H1 (cell line): ENCODE measurements at regions not wholly inside any gene's neighbourhood (a gene's known extent, or its start where the extent isn't known, plus 50 kb on each side); places are given as distances from the start of the nearest gene placed in this dataset.

Experiments used
- CTCF ChIA-PET: fragments of 300-600 bp; sonication (Branson Sonifier 250); formaldehyde crosslinking; loops from one replicate; lab custom pipeline; 2021; ENCODE audit not compliant: partially characterized antibody; lab: Charles Lee
- POLR2A ChIA-PET: fragments of 300-600 bp; sonication (Branson Sonifier 250); formaldehyde crosslinking; loops from one replicate; lab custom pipeline; 2021; ENCODE audit warnings: inconsistent platforms; ENCODE audit not compliant: partially characterized antibody; lab: Charles Lee
- DNase-seq, 2 experiments: peaks; one replicate each; pipeline versions ENCODE4 v3.0.0 to v3.0.0-alpha.2; 2010 to 2022; ENCODE audit warnings: low spot score in 2 of 2, low read depth in 1 of 2, mixed read lengths in 1 of 2
- FAIRE-seq: peaks from 2 replicates; lab custom pipeline; 2011; peaks lifted over from hg19 to GRCh38; lab: Jason Lieb, UNC
- H2AFZ ChIP-seq: 2 replicates; pipeline ENCODE4 v1.8.1; 2012; ENCODE audit warnings: low read length, inconsistent platforms
- H2AK5ac ChIP-seq: 2 replicates; pipeline ENCODE4 v1.6.1; 2013; ENCODE audit warnings: low read depth, low read length
- H2BK120ac ChIP-seq: replicated peaks from 2 replicates; pipeline ENCODE3; 2013; ENCODE audit warnings: low read depth, low read length, inconsistent platforms
- H2BK12ac ChIP-seq: 2 replicates; pipeline ENCODE4 v1.6.1; 2013; ENCODE audit warnings: low read depth, low read length
- H2BK15ac ChIP-seq: 2 replicates; pipeline ENCODE4 v1.6.1; 2013; ENCODE audit warnings: low read length
- H2BK20ac ChIP-seq: 2 replicates; pipeline ENCODE4 v1.6.1; 2013; ENCODE audit warnings: low read length
- H2BK5ac ChIP-seq: 2 replicates; pipeline ENCODE4 v1.6.1; 2013; ENCODE audit warnings: low read depth, low read length
- H3K14ac ChIP-seq: 2 replicates; pipeline ENCODE4 v1.6.1; 2013; ENCODE audit warnings: inconsistent platforms; ENCODE audit not compliant: insufficient read length
- H3K18ac ChIP-seq: 2 replicates; pipeline ENCODE4 v1.6.1; 2013; ENCODE audit warnings: low read length; ENCODE audit errors: extremely low read depth
- H3K23ac ChIP-seq: 2 replicates; pipeline ENCODE4 v1.6.1; 2013; ENCODE audit warnings: inconsistent platforms; ENCODE audit not compliant: insufficient read length
- H3K23me2 ChIP-seq: 2 replicates; pipeline ENCODE4 v1.6.1; 2013; ENCODE audit warnings: low read depth, low read length
- H3K27ac ChIP-seq: 2 replicates; pipeline ENCODE4 v1.6.1; 2011; ENCODE audit warnings: low read depth, low read length, inconsistent platforms
- H3K27me3 ChIP-seq, 4 experiments: replicated peaks in 1 of 4; 1 replicate in 1 of 4; 2 replicates in 3 of 4; pipeline versions ENCODE4 v1.6.1 to v1.8.1; 2011 to 2013; ENCODE audit warnings: low read length in 3 of 4, mild to moderate bottlenecking in 3 of 4, inconsistent platforms in 2 of 4, mixed read lengths in 2 of 4, moderate library complexity in 1 of 4; ENCODE audit not compliant: control insufficient read depth in 3 of 4, insufficient read depth in 3 of 4; ENCODE audit errors: extremely low read depth in 1 of 4
- H3K36me3 ChIP-seq, 4 experiments: 2 replicates each; pipeline versions ENCODE4 v1.6.1 to v1.8.1; 2011 to 2013; ENCODE audit warnings: mild to moderate bottlenecking in 4 of 4, low read length in 3 of 4, moderate library complexity in 2 of 4, control low read depth in 1 of 4, inconsistent platforms in 1 of 4; ENCODE audit not compliant: insufficient read depth in 4 of 4, control insufficient read depth in 2 of 4
- H3K4ac ChIP-seq: replicated peaks from 2 replicates; pipeline ENCODE3; 2013; ENCODE audit warnings: low read length, low read depth, mixed read lengths, inconsistent platforms; ENCODE audit not compliant: insufficient read length
- H3K4me1 ChIP-seq, 4 experiments: replicated peaks in 1 of 4; 1 replicate in 1 of 4; 2 replicates in 3 of 4; pipeline versions ENCODE4 v1.6.1 to v1.8.1; 2011 to 2013; ENCODE audit warnings: low read length in 3 of 4, inconsistent platforms in 2 of 4, mixed read lengths in 1 of 4; ENCODE audit not compliant: insufficient read depth in 4 of 4, control insufficient read depth in 3 of 4
- H3K4me2 ChIP-seq, 2 experiments: 2 replicates each; pipeline versions ENCODE4 v1.6.1 to v1.8.1; 2011 to 2013; ENCODE audit warnings: low read depth in 2 of 2, low read length in 2 of 2, control low read depth in 1 of 2, inconsistent platforms in 1 of 2, mild to moderate bottlenecking in 1 of 2; ENCODE audit not compliant: insufficient read depth in 1 of 2
- H3K4me3 ChIP-seq, 4 experiments: fragments of 200-600, 300-600 bp in 1 of 4; sonication (generic), shearing (Covaris generic), sonication (Bioruptor Twin) in 1 of 4; 2 replicates each; pipeline versions ENCODE4 v1.5.1 to v1.8.1; 2011 to 2016; ENCODE audit warnings: low read length in 4 of 4, low read depth in 3 of 4, control low read depth in 2 of 4, inconsistent platforms in 2 of 4, mild to moderate bottlenecking in 2 of 4, mixed read lengths in 1 of 4, moderate library complexity in 1 of 4; ENCODE audit not compliant: insufficient read depth in 2 of 4; ENCODE audit errors: extremely low read depth in 1 of 4
- H3K56ac ChIP-seq: replicated peaks from 2 replicates; pipeline ENCODE3; 2013; ENCODE audit warnings: low read depth, mild to moderate bottlenecking, mixed read lengths, low read length, inconsistent platforms; ENCODE audit not compliant: insufficient read length
- H3K79me1 ChIP-seq: 2 replicates; pipeline ENCODE4 v1.6.1; 2013; ENCODE audit warnings: low read depth, low read length, control low read depth
- H3K79me2 ChIP-seq, 2 experiments: 2 replicates each; pipeline versions ENCODE4 v1.6.1 to v1.8.1; 2012 to 2013; ENCODE audit warnings: low read length in 2 of 2, mild to moderate bottlenecking in 2 of 2, inconsistent platforms in 1 of 2; ENCODE audit not compliant: insufficient read depth in 2 of 2, control insufficient read depth in 1 of 2
- H3K9ac ChIP-seq, 4 experiments: replicated peaks in 1 of 4; 1 replicate in 1 of 4; 2 replicates in 3 of 4; pipeline versions ENCODE4 v1.6.1 to v1.8.1; 2011 to 2013; ENCODE audit warnings: low read depth in 3 of 4, low read length in 3 of 4, control low read depth in 2 of 4, mild to moderate bottlenecking in 2 of 4, moderate library complexity in 2 of 4, inconsistent platforms in 1 of 4; ENCODE audit errors: extremely low read depth in 1 of 4
- H3K9me3 ChIP-seq, 2 experiments: 2 replicates each; pipeline versions ENCODE4 v1.6.1 to v1.8.1; 2012 to 2013; ENCODE audit warnings: mild to moderate bottlenecking in 2 of 2, moderate library complexity in 2 of 2, control low read depth in 1 of 2, inconsistent platforms in 1 of 2, low read depth in 1 of 2, low read length in 1 of 2, mixed read lengths in 1 of 2; ENCODE audit not compliant: insufficient read depth in 2 of 2
- H4K20me1 ChIP-seq, 2 experiments: replicated peaks in 1 of 2; 2 replicates each; pipeline versions ENCODE3 to v1.8.1; 2011 to 2013; ENCODE audit warnings: inconsistent platforms in 2 of 2, low read length in 2 of 2, mild to moderate bottlenecking in 1 of 2; ENCODE audit not compliant: insufficient read depth in 2 of 2, control insufficient read depth in 1 of 2
- H4K5ac ChIP-seq: 2 replicates; pipeline ENCODE4 v1.6.1; 2013; ENCODE audit warnings: low read length, low read depth, mixed read lengths, inconsistent platforms; ENCODE audit not compliant: insufficient read length
- H4K8ac ChIP-seq: 2 replicates; pipeline ENCODE4 v1.8.0; 2013; ENCODE audit warnings: mild to moderate bottlenecking, moderate library complexity, low read length, inconsistent platforms; ENCODE audit not compliant: insufficient read depth; ENCODE audit errors: extremely low read depth
- H4K91ac ChIP-seq: replicated peaks from 2 replicates; pipeline ENCODE3; 2013; ENCODE audit warnings: low read length, mixed read lengths, inconsistent platforms; ENCODE audit not compliant: insufficient read length
- ASH2L ChIP-seq: fragments of 200-600, 300-600 bp; sonication (generic); IDR thresholded peaks from one replicate; pipeline ENCODE4 v1.7.1; 2017; ENCODE audit warnings: low read length
- BRCA1 ChIP-seq: IDR thresholded peaks from 2 replicates; pipeline ENCODE4 v1.6.1; 2012; ENCODE audit warnings: low read depth, low read length, improper control_type of control experiment
- EZH2 ChIP-seq: fragments of 200-600 bp; sonication (generic); IDR thresholded peaks from 2 replicates; pipeline ENCODE4 v1.7.1; 2012; ENCODE audit warnings: low read depth, mild to moderate bottlenecking, moderate library complexity, low read length, inconsistent platforms; ENCODE audit not compliant: severe bottlenecking
- FOSL1 ChIP-seq: IDR thresholded peaks from 2 replicates; pipeline ENCODE4 v1.6.1; 2011; ENCODE audit warnings: mild to moderate bottlenecking, low read depth, low read length, moderate library complexity; ENCODE audit not compliant: insufficient read depth
- SP4 ChIP-seq: IDR thresholded peaks from 2 replicates; pipeline ENCODE4 v1.6.1; 2012; ENCODE audit warnings: low read length, inconsistent platforms
- TAF7 ChIP-seq: optimal IDR thresholded peaks from 2 replicates; pipeline ENCODE3; 2011; ENCODE audit warnings: low read depth, mild to moderate bottlenecking, inconsistent platforms, low read length, moderate library complexity, borderline replicate concordance
- WGBS, 2 experiments: shearing (Covaris generic) in 1 of 2; methylation state at CpG; one replicate each; pipeline versions ENCODE4 v1.1.6 to v1.1.7; 2013 to 2015; ENCODE audit warnings: low lambda C conversion rate in 2 of 2, mixed read lengths in 2 of 2, inconsistent platforms in 1 of 2, low coverage in 1 of 2, missing lambda C conversion rate in 1 of 2; ENCODE audit not compliant: insufficient replicate concordance in 2 of 2, insufficient coverage in 1 of 2, insufficient read length in 1 of 2; ENCODE audit errors: extremely low coverage in 1 of 2, missing lambda C conversion rate in 1 of 2; 5-methylcytosine and 5-hydroxymethylcytosine counted together
- TF ChIP-seq, protein P1 (sequence below): IDR thresholded peaks from 2 replicates; pipeline ENCODE4 v1.6.1; 2012; ENCODE audit warnings: inconsistent platforms
- TF ChIP-seq, protein P2 (sequence below), 3 experiments: IDR thresholded peaks; 1 replicate in 2 of 3; 2 replicates in 1 of 3; pipeline versions ENCODE4 v1.5.1 to v1.6.1; 2011; ENCODE audit warnings: low read length in 3 of 3, mild to moderate bottlenecking in 3 of 3, inconsistent platforms in 2 of 3, low read depth in 1 of 3, moderate library complexity in 1 of 3; ENCODE audit not compliant: insufficient read depth in 1 of 3; ENCODE audit errors: control extremely low read depth in 1 of 3

GRCh38 chr13:50386541-50387050, 371.4 kb downstream of the KCNRG start:
- no peak for DNase-seq

More at GRCh38 chr13:50386541-50387050, 371.4 kb downstream of the KCNRG start:
- Histone ChIP-seq H2BK20ac (no peak overlapping the region), H3K4me3 (no peak overlapping the region), H3K56ac (no peak overlapping the region), H2AFZ (peak overlapping the region; percentile 22; the same call in 1 of the 2 replicates), H2BK15ac (no peak overlapping the region), H2BK12ac (no peak overlapping the region), H3K18ac (no peak overlapping the region), H3K9ac (no peak overlapping the region), H3K23ac (no peak overlapping the region), H4K8ac (no peak overlapping the region), H2BK5ac (no peak overlapping the region), H3K23me2 (no peaks in the 10 kb centered on the region; the same call in 1 of the 2 replicates), H3K27me3 (no peaks in the 10 kb centered on the region), H3K4ac (no peak overlapping the region), H3K4me2 (peak overlapping the region; percentile 3 to 23; a peak in 2 of 4 replicates), H4K20me1 (no peaks in the 10 kb centered on the region), H3K14ac (no peak overlapping the region), H3K36me3 (no peaks in the 10 kb centered on the region; a peak in 1 of 8 replicates), H2AK5ac (no peak overlapping the region), H3K27ac (no peak overlapping the region), H3K79me2 (no peaks in the 10 kb centered on the region), H4K5ac (no peak overlapping the region), H3K4me1 (peaks cover 3 to 14% (median 11%) of the 10 kb centered on the region in 4 experiments; a peak in 5 of 7 replicates), H3K9me3 (peaks cover 5 to 7% of the 10 kb centered on the region in 2 experiments; a peak in 3 of 4 replicates), H2BK120ac (no peak overlapping the region), H3K79me1 (no peaks in the 10 kb centered on the region), H4K91ac (no peak overlapping the region)
- WGBS, 2 experiments: 62% methylated on average over 10 of the region's 10 CpGs; no CpG with 5 or more reads in 1 of the 2 experiments
- ChIA-PET CTCF (interaction anchor here (0.6 to 4.0 kb wide), 14 partner anchors 10 to 525 kb away, joined by 3 to 31 read pairs (median 3); no protein-coding TSS in a partner anchor), POLR2A (interaction anchor here (1.8 kb wide), 1 partner anchor 14 kb away, joined by 4 read pairs; no protein-coding TSS in a partner anchor)
- TF ChIP-seq, protein P1, sequence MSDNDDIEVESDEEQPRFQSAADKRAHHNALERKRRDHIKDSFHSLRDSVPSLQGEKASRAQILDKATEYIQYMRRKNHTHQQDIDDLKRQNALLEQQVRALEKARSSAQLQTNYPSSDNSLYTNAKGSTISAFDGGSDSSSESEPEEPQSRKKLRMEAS: no peak
- TF ChIP-seq FOSL1: no peak
- no peak for TF ChIP-seq TAF7
- TF ChIP-seq BRCA1: no peak
- peak; percentile 35 for TF ChIP-seq ASH2L
- TF ChIP-seq SP4: no peak
- no peak for TF ChIP-seq EZH2
- TF ChIP-seq, protein P2, sequence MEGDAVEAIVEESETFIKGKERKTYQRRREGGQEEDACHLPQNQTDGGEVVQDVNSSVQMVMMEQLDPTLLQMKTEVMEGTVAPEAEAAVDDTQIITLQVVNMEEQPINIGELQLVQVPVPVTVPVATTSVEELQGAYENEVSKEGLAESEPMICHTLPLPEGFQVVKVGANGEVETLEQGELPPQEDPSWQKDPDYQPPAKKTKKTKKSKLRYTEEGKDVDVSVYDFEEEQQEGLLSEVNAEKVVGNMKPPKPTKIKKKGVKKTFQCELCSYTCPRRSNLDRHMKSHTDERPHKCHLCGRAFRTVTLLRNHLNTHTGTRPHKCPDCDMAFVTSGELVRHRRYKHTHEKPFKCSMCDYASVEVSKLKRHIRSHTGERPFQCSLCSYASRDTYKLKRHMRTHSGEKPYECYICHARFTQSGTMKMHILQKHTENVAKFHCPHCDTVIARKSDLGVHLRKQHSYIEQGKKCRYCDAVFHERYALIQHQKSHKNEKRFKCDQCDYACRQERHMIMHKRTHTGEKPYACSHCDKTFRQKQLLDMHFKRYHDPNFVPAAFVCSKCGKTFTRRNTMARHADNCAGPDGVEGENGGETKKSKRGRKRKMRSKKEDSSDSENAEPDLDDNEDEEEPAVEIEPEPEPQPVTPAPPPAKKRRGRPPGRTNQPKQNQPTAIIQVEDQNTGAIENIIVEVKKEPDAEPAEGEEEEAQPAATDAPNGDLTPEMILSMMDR (IDR thresholded peaks at IDR 0.05; ENCODE audit: control extremely low read depth in 1 of 3, insufficient read depth in 1 of 3, low read depth in 1 of 3, low read length in 3 of 3): no peak
- FAIRE-seq: peak; percentile 48
